ELR (cell line): ENCODE measurements at regions not wholly inside any gene's neighbourhood (a gene's known extent, or its start where the extent isn't known, plus 50 kb on each side); places are given as distances from the start of the nearest gene placed in this dataset.

Experiments used
- DNase-seq: peaks from one replicate; pipeline ENCODE4 v3.0.0-alpha.2; 2015; ENCODE audit warnings: low read depth

DNA sequence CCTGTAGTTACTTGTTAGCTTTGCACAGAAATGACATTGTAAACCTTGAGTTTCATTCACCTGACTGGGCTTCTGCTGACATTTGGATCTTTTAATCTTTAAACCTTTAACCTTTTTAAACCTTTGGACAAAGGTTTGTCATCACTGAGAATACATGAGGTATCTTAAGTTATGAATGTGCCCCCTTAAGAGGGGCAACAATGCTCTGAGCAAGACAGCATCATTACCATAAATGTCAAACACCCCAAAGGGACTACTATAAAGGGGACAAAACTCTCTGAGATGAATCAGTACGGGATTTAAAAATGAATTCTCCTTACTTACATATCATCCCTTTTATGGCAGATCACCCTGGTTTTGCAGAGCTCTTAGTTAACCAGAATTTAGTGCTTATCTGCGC, 203.3 kb downstream of the COG6 start:
- no peak for DNase-seq

DNA sequence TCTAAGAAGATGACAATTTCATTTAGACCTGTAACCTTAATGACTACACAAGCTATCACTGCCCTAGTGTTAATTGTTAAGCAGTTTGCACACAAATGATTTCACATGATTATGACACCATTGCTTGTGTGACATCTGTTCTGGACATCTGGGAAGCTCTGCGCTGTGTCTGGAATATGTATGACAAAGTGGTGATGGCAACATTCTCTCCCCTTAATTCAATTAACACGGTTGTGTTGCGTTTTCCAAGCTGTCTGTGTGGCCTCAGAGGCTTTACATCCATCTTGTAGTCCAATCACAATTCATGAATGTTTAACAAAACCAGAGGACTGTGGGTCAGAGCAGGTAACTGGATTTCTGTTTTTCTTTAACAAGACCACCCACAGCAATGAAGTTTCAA, 204.4 kb downstream of the COG6 start:
- DNase-seq, result no peak

- peak; percentile 45 for DNase-seq
Measured at GRCh38 chr13:39862900-39863299, 207.4 kb downstream of the COG6 start.

- peak; percentile 15 for DNase-seq
Measured at GRCh38 chr13:39864221-39864620, 208.8 kb downstream of the COG6 start.

DNA sequence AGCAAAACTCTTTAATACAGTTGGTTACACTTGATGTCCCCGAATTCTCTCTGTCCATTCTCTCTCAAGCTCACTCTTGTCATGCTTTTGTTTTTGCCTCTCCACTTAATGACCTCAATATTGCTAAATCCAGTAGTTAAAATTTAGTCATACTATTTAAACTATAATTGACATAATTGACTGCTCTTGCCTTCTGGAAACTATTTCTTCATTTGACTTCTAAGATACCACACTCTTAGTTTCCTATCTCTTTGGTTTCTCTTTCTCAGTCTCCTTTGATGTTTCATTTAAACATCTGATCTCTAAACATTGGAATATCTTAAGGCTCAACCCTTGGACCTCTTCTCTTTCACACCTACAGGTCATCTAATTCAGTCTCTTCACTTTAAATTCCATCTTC, 211.3 kb downstream of the COG6 start:
- no peak for DNase-seq

DNA sequence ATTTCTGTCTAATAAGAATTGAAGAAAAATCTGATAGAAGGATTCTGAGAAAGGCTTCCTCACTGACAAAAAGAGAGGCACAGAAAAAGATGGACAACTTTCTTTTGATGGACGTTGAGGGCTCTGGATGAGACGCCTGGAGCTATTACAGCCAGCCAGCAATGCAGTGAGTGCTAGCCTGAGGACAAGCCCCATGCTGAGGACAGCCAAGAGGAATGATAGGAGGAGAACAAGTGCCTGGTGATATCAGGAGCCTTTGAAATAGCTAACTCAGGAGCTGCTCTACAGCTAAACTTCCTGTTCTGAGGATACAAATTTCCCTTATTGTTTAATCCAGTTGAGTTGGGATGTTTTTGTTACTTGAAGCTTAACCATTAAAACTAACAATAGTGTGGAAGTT, 212.3 kb downstream of the COG6 start:
- DNase-seq, result no peak

GRCh38 chr13:39870197-39870747, 214.8 kb downstream of the COG6 start:
- peak; percentile 30 for DNase-seq

- no peak for DNase-seq
Measured at GRCh38 chr13:39874331-39875053, 219.0 kb downstream of the COG6 start.

DNA sequence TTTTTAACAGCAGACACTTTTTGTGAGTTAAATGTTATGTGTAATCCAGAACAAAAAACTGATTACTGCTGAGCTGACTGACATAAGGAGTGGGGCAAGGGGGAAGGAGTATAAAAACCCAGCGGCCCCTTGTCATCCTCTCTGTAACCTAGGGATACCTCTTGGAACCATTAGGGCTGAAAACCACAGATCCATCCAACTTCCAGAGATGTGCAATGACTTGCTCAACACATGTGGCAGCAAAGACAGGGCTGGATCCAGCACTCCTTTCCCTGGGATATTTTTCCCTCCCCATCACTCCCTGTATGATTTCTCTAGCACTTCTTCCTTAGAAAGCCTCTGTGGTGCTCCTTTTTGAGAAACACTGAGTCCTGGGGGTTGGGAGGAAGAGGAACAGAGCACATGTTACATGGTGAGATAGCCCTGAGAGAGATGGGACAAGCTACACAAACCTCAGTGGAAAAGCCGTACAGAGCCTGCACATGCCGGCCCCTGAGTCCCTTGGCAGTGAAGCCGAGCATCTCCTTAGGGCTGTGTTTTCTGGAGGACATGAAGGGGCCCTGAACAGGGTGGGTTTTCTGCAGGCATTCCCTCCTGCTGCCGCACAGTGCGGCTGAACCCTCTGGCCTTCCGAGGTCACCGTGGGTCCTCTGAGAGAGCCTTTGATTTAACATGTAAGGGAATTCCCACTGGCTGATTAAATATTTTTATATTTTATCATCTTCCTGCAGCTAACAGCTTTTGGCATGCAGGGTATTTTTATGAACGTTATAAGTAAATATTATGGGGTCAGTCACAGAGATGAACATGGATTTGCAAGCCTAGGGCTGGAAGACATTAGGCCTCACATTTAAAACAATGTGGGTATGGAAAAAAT, 219.9 kb downstream of the COG6 start:
- peak; percentile 59 for DNase-seq

DNA sequence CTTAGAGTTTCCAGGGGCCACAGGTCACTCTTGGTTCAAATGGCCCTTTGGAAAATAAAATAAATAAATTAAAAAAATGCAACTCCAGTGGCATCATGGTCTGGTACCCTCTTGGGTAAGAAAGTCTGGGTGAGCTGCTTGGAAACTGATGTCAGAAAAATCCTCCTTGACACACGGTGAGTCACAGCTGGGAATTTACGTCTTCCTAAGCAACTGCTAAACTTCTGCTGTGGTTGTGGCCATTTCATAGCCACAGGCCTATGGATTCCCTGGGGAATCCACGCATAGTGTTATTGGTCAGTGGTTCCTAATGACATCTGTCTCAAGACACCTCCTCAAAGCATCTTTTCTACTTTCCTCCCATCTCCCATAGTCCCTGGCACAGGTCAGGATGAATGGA, 220.8 kb downstream of the COG6 start:
- DNase-seq, result peak; percentile 96

DNA sequence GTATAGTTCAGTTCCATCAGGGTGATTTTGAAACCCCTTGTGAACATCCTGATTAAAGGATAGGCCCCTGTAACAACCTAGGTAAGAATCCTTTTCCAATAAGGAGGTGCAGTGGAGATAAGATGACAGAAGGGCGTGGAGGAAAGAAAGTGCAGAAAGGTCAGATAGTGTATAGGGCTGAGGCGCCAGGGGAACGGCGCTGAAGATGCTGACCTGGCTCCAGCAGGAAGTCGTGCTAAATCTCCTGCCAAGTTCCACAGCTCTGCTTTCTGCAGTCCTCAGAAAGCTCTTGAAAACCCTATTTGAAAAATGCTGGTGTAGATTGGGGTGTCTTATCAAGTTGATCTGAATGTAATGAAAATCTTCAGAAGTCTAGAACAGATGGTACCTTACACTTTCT, 221.7 kb downstream of the COG6 start:
- no peak for DNase-seq

- no peak for DNase-seq
Measured at GRCh38 chr13:39879286-39880035, 224.0 kb downstream of the COG6 start.

DNA sequence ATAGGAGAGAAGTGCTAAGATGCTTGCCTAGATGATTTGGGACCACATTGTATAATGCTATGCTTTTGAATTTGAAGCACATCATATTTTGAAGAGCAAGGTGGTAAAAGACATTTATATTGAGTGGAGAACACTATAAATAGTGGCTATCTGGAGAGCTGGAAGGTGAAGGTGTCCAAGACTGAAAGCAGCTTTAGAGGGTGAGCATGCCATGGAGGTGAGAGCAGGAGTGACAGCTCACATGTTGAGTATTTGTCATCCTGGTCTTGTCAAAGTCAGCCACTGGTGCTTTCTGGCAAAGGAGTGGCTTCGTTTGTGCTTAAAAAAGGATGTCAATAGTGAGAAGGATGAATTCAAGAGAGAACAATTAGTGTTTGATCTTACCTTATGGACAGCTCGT, 225.9 kb downstream of the COG6 start:
- no peak for DNase-seq

DNA sequence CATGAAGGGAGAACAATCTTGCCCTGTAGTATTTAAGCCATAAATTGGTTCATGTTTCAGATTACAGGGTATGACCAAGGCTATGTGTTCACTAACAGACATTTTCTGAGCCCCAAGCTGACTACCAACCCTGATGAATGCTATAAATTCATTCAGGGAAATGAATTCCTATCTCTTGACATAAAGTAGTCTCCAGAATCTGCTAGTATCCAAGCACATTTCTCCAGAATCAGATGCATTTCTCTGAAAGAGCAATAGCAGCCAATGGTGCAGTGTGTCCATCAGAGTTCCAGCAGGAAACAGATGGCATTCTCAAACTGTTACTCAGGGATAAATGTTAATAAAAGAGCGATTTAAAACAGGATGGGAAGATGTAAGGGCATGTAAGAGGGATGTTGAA, 226.4 kb downstream of the COG6 start:
- peak; percentile 50 for DNase-seq

- no peak for DNase-seq
Measured at GRCh38 chr13:39884166-39884565, 228.7 kb downstream of the COG6 start.

DNA sequence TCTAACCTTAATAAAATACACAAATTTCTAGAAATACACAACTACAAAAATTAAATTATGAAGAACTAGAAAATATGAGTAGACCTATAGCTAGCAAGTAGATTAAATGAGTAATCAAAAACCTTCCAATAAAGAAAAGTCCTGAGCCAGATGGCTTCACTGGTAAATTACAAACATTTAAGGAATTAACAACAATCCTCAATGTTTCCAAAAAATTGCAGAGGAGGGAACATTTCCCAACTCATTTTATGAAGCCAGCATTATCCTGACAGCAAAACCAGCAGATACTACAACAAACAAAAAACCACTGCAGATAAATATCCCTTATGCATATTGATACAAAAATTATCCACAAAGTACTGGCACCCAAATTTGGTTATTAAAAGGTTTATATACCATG, 230.9 kb downstream of the COG6 start:
- DNase-seq, result no peak

GRCh38 chr13:39887387-39887786, 231.9 kb downstream of the COG6 start:
- no peak for DNase-seq

DNA sequence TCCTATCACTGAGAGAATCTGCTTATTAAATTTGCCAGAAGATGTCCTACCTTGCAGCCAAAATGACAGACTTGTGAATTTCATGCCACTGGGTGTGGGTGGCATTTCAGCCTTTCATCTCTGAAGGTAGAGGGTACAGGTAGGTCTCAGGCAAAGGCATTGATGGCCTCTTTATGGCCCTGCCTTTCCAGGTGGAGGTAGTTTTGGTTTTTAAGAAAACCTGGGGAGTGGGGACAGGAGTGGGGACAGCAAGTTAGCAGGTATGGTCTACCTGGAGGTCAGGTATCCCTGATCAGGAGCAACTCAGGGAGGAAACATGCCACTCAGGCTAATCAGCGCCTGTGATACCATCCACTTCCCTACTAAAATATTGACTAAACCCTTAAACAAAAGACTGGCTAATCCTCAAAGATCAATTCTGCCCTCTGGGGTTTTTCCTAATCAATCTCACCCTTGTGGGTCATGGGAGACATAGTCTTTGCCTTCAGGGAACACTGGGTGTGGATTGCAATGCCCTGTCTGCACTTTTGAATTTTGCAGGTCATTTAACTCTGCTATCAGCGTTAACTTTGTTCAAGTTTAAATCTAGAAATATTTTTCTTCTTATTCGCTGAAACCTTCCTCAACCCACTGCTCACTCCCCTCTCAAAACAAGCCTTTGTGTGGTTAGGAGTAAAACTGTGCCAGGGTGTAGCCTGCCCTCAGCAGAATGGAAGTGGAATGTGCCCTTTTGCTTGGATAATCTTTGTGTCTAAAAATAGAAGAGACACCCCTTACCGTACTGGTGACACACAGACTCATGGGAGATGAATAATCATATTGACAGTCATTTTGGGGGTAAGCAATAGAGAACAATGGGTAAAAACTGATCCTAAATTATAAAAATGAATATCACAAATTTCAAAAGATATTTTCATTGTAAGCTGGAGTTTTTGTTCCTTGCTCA, 233.7 kb downstream of the COG6 start:
- no peak for DNase-seq

DNA sequence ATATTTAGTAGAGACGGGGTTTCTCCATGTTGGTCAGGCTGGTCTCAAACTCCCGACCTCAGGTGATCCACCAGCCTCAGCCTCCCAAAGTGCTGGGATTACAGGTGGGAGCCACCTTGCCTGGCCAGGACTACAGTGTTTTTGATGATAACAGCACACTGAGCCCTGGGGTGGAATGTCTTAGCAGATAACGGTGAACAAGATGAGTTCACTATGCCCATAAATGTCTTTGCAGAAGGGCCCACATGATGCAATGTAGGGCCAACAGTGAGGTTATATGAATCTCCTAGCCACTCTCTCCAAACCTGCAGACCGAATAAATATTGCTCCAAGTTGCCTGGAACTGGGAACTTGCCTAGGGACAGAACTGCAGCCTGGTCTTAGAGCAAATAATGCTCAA, 235.1 kb downstream of the COG6 start:
- no peak for DNase-seq

- DNase-seq, result no peak
Measured at GRCh38 chr13:39892721-39893685, 237.5 kb downstream of the COG6 start.
